ENCODE measurements at regions not wholly inside any gene's neighbourhood (a gene's known extent, or its start where the extent isn't known, plus 50 kb on each side); places are given as distances from the start of the nearest gene placed in this dataset.

DNA sequence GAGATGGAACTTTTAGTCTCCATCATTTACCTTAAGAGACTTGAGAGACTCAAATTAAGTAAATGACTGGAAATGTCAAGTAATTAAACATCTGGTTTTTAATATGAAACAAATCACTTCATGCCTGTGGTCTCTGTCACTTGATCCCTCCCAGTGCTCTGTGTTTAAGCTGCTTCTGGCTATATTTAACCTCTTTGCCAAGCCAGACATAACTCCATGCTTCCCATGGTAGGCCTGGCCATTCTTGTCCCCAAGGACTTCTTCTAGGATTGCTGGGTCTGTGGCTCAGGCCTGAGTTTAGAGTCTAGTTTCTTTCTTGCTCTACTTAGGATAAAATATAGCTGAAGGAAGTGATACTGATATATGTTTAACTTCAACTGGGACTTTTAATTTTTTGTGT, 1013.6 kb downstream of the FLRT2 start:
- TF ChIP-seq TCF7L2 (IDR thresholded peaks at IDR 0.05; ENCODE audit: low read depth, low read length) (no peak), CTCF (IDR thresholded peaks at IDR 0.05) (no peak), REST (IDR thresholded peaks at IDR 0.05; ENCODE audit: insufficient read depth in 1 of 2, low read depth in 2 of 2, low read length in 1 of 2) (no peak), POLR2AphosphoS5 (IDR thresholded peaks at IDR 0.05; ENCODE audit: low read depth, low read length) (no peak), SIN3A (IDR thresholded peaks at IDR 0.05; ENCODE audit: borderline replicate concordance, insufficient read depth, low read depth, low read length) (no peak)

Data from Panc1 (cell line).